SK-N-MC (cell line): ENCODE measurements at regions not wholly inside any gene's neighbourhood (a gene's known extent, or its start where the extent isn't known, plus 50 kb on each side); places are given as distances from the start of the nearest gene placed in this dataset.

Experiments
- EZH2 ChIP-seq: fragments of 200-600 bp; sonication (generic); IDR thresholded peaks from one replicate; pipeline ENCODE4 v1.6.1; 2017; ENCODE audit warnings: antibody characterized with exemption
- POLR2AphosphoS5 ChIP-seq: IDR thresholded peaks from 2 replicates; pipeline ENCODE4 v1.6.1; 2012; ENCODE audit warnings: mild to moderate bottlenecking, low read depth, low read length, borderline replicate concordance

- TF ChIP-seq EZH2 (no peak), POLR2AphosphoS5 (no peak)
Measured at GRCh38 chr3:498487-498886, 301.9 kb downstream of the CHL1 start.
